Endothelial cell (in vitro differentiated cells): ENCODE measurements at regions not wholly inside any gene's neighbourhood (a gene's known extent, or its start where the extent isn't known, plus 50 kb on each side); places are given as distances from the start of the nearest gene placed in this dataset.

ENCODE experiments used
- DNase-seq: peaks from one replicate; pipeline ENCODE4 v3.0.0; 2021; ENCODE audit warnings: low spot score
- H3K27ac Mint-ChIP-seq: one replicate; pipeline ENCODE4 v1.8.0; 2021; ENCODE audit warnings: mixed read lengths, inconsistent platforms; ENCODE audit not compliant: unreplicated experiment
- H3K27me3 Mint-ChIP-seq: one replicate; pipeline ENCODE4 v1.8.0; 2021; ENCODE audit warnings: mild to moderate bottlenecking, moderate library complexity, mixed read lengths, inconsistent platforms; ENCODE audit not compliant: unreplicated experiment
- H3K36me3 Mint-ChIP-seq: one replicate; pipeline ENCODE4 v1.8.0; 2021; ENCODE audit warnings: mild to moderate bottlenecking, low read depth, mixed read lengths, inconsistent platforms; ENCODE audit not compliant: unreplicated experiment
- H3K4me1 Mint-ChIP-seq: one replicate; pipeline ENCODE4 v1.8.0; 2021; ENCODE audit warnings: mild to moderate bottlenecking, mixed read lengths, inconsistent platforms; ENCODE audit not compliant: unreplicated experiment
- H3K4me3 Mint-ChIP-seq: one replicate; pipeline ENCODE4 v1.8.0; 2021; ENCODE audit warnings: mild to moderate bottlenecking, mixed read lengths, inconsistent platforms; ENCODE audit not compliant: unreplicated experiment
- H3K9me3 Mint-ChIP-seq: one replicate; pipeline ENCODE4 v1.8.0; 2021; ENCODE audit warnings: mixed read lengths, inconsistent platforms; ENCODE audit not compliant: unreplicated experiment
- CTCF ChIP-seq: fragments of 200-600 bp; sonication (generic); IDR thresholded peaks from one replicate; pipeline ENCODE4 v1.5.0; 2021; ENCODE audit warnings: antibody characterized with exemption; ENCODE audit not compliant: unreplicated experiment

- H3K27ac Mint-ChIP-seq = no peak overlapping the region
- DNase-seq = no peak
- H3K4me1 Mint-ChIP-seq = peaks cover 5% of the 10 kb centered on the region
- TF ChIP-seq CTCF = no peak
- no peaks in the 10 kb centered on the region for H3K27me3 Mint-ChIP-seq
- no peaks in the 10 kb centered on the region for H3K9me3 Mint-ChIP-seq
- H3K36me3 Mint-ChIP-seq = no peaks in the 10 kb centered on the region
- no peak overlapping the region for H3K4me3 Mint-ChIP-seq
These were observed 2567.7 kb upstream of the PCDH20 start for GRCh38 chr13:63983366-63983765.

- H3K9me3 Mint-ChIP-seq = no peaks in the 10 kb centered on the region
- H3K27me3 Mint-ChIP-seq = no peaks in the 10 kb centered on the region
- peaks cover 5% of the 10 kb centered on the region for H3K4me1 Mint-ChIP-seq
- H3K4me3 Mint-ChIP-seq = no peak overlapping the region
- no peak overlapping the region for H3K27ac Mint-ChIP-seq
- no peak for DNase-seq
- H3K36me3 Mint-ChIP-seq = no peaks in the 10 kb centered on the region
- TF ChIP-seq CTCF = no peak
These were observed 2564.3 kb upstream of the PCDH20 start for GRCh38 chr13:63979951-63980350.

GRCh38 chr13:63972328-63972727 lies 2556.7 kb upstream of the PCDH20 start:
- TF ChIP-seq CTCF = no peak
- Mint-ChIP-seq H3K27me3 (no peaks in the 10 kb centered on the region), H3K27ac (no peak overlapping the region), H3K36me3 (no peaks in the 10 kb centered on the region), H3K4me3 (no peak overlapping the region), H3K9me3 (no peaks in the 10 kb centered on the region), H3K4me1 (no peaks in the 10 kb centered on the region)
- DNase-seq = no peak

- no peak overlapping the region for H3K27ac Mint-ChIP-seq
- no peaks in the 10 kb centered on the region for H3K27me3 Mint-ChIP-seq
- H3K4me3 Mint-ChIP-seq = no peak overlapping the region
- no peaks in the 10 kb centered on the region for H3K36me3 Mint-ChIP-seq
- H3K9me3 Mint-ChIP-seq = no peaks in the 10 kb centered on the region
- no peaks in the 10 kb centered on the region for H3K4me1 Mint-ChIP-seq
- no peak for TF ChIP-seq CTCF
- DNase-seq = no peak
These were observed 2539.0 kb upstream of the PCDH20 start for GRCh38 chr13:63954683-63955082.

GRCh38 chr13:63948045-63948444 lies 2532.4 kb upstream of the PCDH20 start:
- H3K36me3 Mint-ChIP-seq = no peaks in the 10 kb centered on the region
- DNase-seq = no peak
- H3K27ac Mint-ChIP-seq = no peak overlapping the region

More at GRCh38 chr13:63948045-63948444, 2532.4 kb upstream of the PCDH20 start:
- TF ChIP-seq CTCF = no peak
- H3K9me3 Mint-ChIP-seq = no peaks in the 10 kb centered on the region
- no peaks in the 10 kb centered on the region for H3K4me1 Mint-ChIP-seq
- H3K4me3 Mint-ChIP-seq = no peak overlapping the region
- no peaks in the 10 kb centered on the region for H3K27me3 Mint-ChIP-seq
